Small intestine (tissue), 7 donors: ENCODE measurements at regions not wholly inside any gene's neighbourhood (a gene's known extent, or its start where the extent isn't known, plus 50 kb on each side); places are given as distances from the start of the nearest gene placed in this dataset.

Source experiments
- DNase-seq, 2 donors: peaks; one replicate each; pipeline versions ENCODE4 v3.0.0 to v3.0.0-alpha.2; 2013
- FAIRE-seq: peaks from 2 replicates; lab custom pipeline; 2012; peaks lifted over from hg19 to GRCh38; lab: Jason Lieb, UNC
- H3K27ac ChIP-seq, 3 donors: one replicate each; pipeline ENCODE4 v1.5.1; 2013; ENCODE audit warnings: low read length in 2 of 3, mild to moderate bottlenecking in 2 of 3, control low read depth in 1 of 3, inconsistent platforms in 1 of 3, low read depth in 1 of 3, moderate library complexity in 1 of 3
- H3K27me3 ChIP-seq, 3 donors: one replicate each; pipeline ENCODE4 v1.6.1; 2013; ENCODE audit warnings: low read length in 3 of 3, inconsistent platforms in 1 of 3; ENCODE audit not compliant: control insufficient read depth in 3 of 3, insufficient read depth in 3 of 3
- H3K36me3 ChIP-seq, 3 donors: one replicate each; pipeline ENCODE4 v1.6.1; 2013; ENCODE audit warnings: low read length in 3 of 3, inconsistent platforms in 1 of 3, low read depth in 1 of 3, mild to moderate bottlenecking in 1 of 3, moderate library complexity in 1 of 3; ENCODE audit not compliant: control insufficient read depth in 3 of 3, insufficient read depth in 2 of 3
- H3K4me1 ChIP-seq, 3 donors: one replicate each; pipeline ENCODE4 v1.6.1; 2013; ENCODE audit warnings: low read length in 2 of 3, inconsistent platforms in 1 of 3, low read depth in 1 of 3, mild to moderate bottlenecking in 1 of 3, moderate library complexity in 1 of 3; ENCODE audit not compliant: control insufficient read depth in 3 of 3, insufficient read depth in 2 of 3
- H3K4me3 ChIP-seq, 3 donors: one replicate each; pipeline ENCODE4 v1.5.1; 2013; ENCODE audit warnings: low read length in 3 of 3, control low read depth in 1 of 3, inconsistent platforms in 1 of 3, low read depth in 1 of 3, mild to moderate bottlenecking in 1 of 3, moderate library complexity in 1 of 3
- H3K9me3 ChIP-seq, 2 donors: one replicate each; pipeline ENCODE4 v1.6.1; 2013; ENCODE audit warnings: low read depth in 1 of 2, low read length in 1 of 2; ENCODE audit not compliant: control insufficient read depth in 2 of 2, insufficient read depth in 1 of 2
- WGBS, 3 donors: extraction: QIAGEN DNeasy Blood & Tissue Kit; methylation state at CpG; one replicate each; pipeline ENCODE4 v1.1.7; 2013; 5-methylcytosine and 5-hydroxymethylcytosine counted together
- donor health status: healthy with polysubstance abuse.
- donor health status: control.
- donor health status: control.
- donor health status: Bipolar disorder and iron deficiency.
- donor health status: healthy.

- no peaks in the 10 kb centered on the region for H3K36me3 ChIP-seq
- FAIRE-seq = no peak
- no peak overlapping the region for H3K27ac ChIP-seq
- H3K4me3 ChIP-seq = no peak overlapping the region
- no peak for DNase-seq
- H3K4me1 ChIP-seq = no peaks in the 10 kb centered on the region
- WGBS, 3 donors = 49 to 83% (median 63%) methylated on average over 2 of the region's 2 CpGs
- H3K9me3 ChIP-seq = peaks cover 0 to 1% of the 10 kb centered on the region in 2 donors
- no peaks in the 10 kb centered on the region for H3K27me3 ChIP-seq
Observed at GRCh38 chr12:119262388-119262787, 72.1 kb upstream of the CCDC60 start.

GRCh38 chr12:119263466-119263865 lies 71.1 kb upstream of the CCDC60 start:
- Histone ChIP-seq H3K9me3 (peaks cover 0 to 4% of the 10 kb centered on the region in 2 donors), H3K4me3 (no peak overlapping the region), H3K4me1 (no peaks in the 10 kb centered on the region), H3K27ac (no peak overlapping the region), H3K27me3 (no peaks in the 10 kb centered on the region), H3K36me3 (no peaks in the 10 kb centered on the region)
- FAIRE-seq = no peak
- no peak for DNase-seq
- WGBS, 3 donors = 40 to 52% (median 51%) methylated on average over 3 of the region's 3 CpGs

GRCh38 chr12:119266963-119267362 lies 67.6 kb upstream of the CCDC60 start:
- WGBS, 3 donors = 83 to 100% (median 92%) methylated on average over 1 of the region's 1 CpG
- no peak overlapping the region for H3K27ac ChIP-seq
- peaks cover 0 to 4% of the 10 kb centered on the region in 2 donors for H3K9me3 ChIP-seq
- no peaks in the 10 kb centered on the region for H3K4me1 ChIP-seq
- H3K4me3 ChIP-seq = no peak overlapping the region
- no peak for FAIRE-seq
- no peaks in the 10 kb centered on the region for H3K36me3 ChIP-seq
- DNase-seq = no peak
- H3K27me3 ChIP-seq = no peaks in the 10 kb centered on the region

GRCh38 chr12:119274636-119275065 lies 59.9 kb upstream of the CCDC60 start:
- H3K4me1 ChIP-seq = no peaks in the 10 kb centered on the region
- no peaks in the 10 kb centered on the region for H3K9me3 ChIP-seq
- H3K36me3 ChIP-seq = no peaks in the 10 kb centered on the region
- DNase-seq = no peak
- H3K27me3 ChIP-seq = no peaks in the 10 kb centered on the region
- H3K4me3 ChIP-seq = no peak overlapping the region
- FAIRE-seq = no peak
- no peak overlapping the region for H3K27ac ChIP-seq
- 46 to 62% (median 60%) methylated on average over 9 of the region's 9 CpGs for WGBS, 3 donors

GRCh38 chr12:119283310-119283709 lies 51.2 kb upstream of the CCDC60 start:
- FAIRE-seq = no peak
- no peaks in the 10 kb centered on the region for H3K4me1 ChIP-seq

More at GRCh38 chr12:119283310-119283709, 51.2 kb upstream of the CCDC60 start:
- no peak for DNase-seq
- WGBS, 3 donors = 43 to 60% (median 45%) methylated on average over 2 of the region's 2 CpGs
- no peaks in the 10 kb centered on the region for H3K27me3 ChIP-seq
- H3K27ac ChIP-seq = no peak overlapping the region
- no peaks in the 10 kb centered on the region for H3K9me3 ChIP-seq
- H3K4me3 ChIP-seq = no peak overlapping the region
- H3K36me3 ChIP-seq = no peaks in the 10 kb centered on the region
